GM12801 (cell line): ENCODE measurements at regions not wholly inside any gene's neighbourhood (a gene's known extent, or its start where the extent isn't known, plus 50 kb on each side); places are given as distances from the start of the nearest gene placed in this dataset.

Experiments used
- CTCF ChIP-seq: IDR thresholded peaks from one replicate; pipeline ENCODE4 v1.5.1; 2011; ENCODE audit warnings: control low read depth; ENCODE audit not compliant: insufficient read length; ENCODE audit errors: extremely low read depth

- TF ChIP-seq CTCF = no peak
These were observed 193.5 kb upstream of the CAMK1G start for GRCh38 chr1:209389975-209390374.

- no peak for TF ChIP-seq CTCF
These were observed 192.8 kb upstream of the CAMK1G start for GRCh38 chr1:209390764-209391163.

- no peak for TF ChIP-seq CTCF
These were observed 191.7 kb upstream of the CAMK1G start for GRCh38 chr1:209391792-209392191.

- TF ChIP-seq CTCF = no peak
These were observed 188.3 kb upstream of the CAMK1G start for GRCh38 chr1:209395169-209395568.

GRCh38 chr1:209397371-209397770 is 186.1 kb upstream of the CAMK1G start:
- TF ChIP-seq CTCF = no peak

- TF ChIP-seq CTCF = no peak
These were observed 185.6 kb upstream of the CAMK1G start for GRCh38 chr1:209397910-209398309.

GRCh38 chr1:209398313-209398991 is 185.1 kb upstream of the CAMK1G start:
- TF ChIP-seq CTCF = no peak
